PC-3 (cell line): ENCODE measurements at regions not wholly inside any gene's neighbourhood (a gene's known extent, or its start where the extent isn't known, plus 50 kb on each side); places are given as distances from the start of the nearest gene placed in this dataset.

Experiments
- CTCF ChIP-seq: fragments of 300-600 bp; sonication (generic); conservative IDR thresholded peaks from 2 replicates; pipeline ENCODE4 v1.5.1; 2017; ENCODE audit warnings: antibody characterized with exemption, low read depth, mild to moderate bottlenecking, low read length
- EZH2phosphoT487 ChIP-seq: fragments of 300-600 bp; sonication (generic); IDR thresholded peaks from 2 replicates; pipeline ENCODE4 v1.6.1; 2018; ENCODE audit warnings: mild to moderate bottlenecking, antibody characterized with exemption, low read length, borderline replicate concordance

- TF ChIP-seq CTCF (no peak), EZH2phosphoT487 (no peak)
Observed at GRCh38 chr16:27123795-27124409, 57.2 kb downstream of the C16orf82 start.
